AG04450 (cell line): ENCODE measurements at regions not wholly inside any gene's neighbourhood (a gene's known extent, or its start where the extent isn't known, plus 50 kb on each side); places are given as distances from the start of the nearest gene placed in this dataset.
A peak's percentile ranks its signal among the peaks of the same experiment; 100 is the strongest.

ENCODE experiments used
- CTCF ChIA-PET: fragments of 300-600, 350-600 bp; formaldehyde crosslinking; extraction: SDS; loops from one replicate; lab custom pipeline; 2022; ENCODE audit warnings: antibody characterized with exemption, inconsistent platforms; lab: Charles Lee
- POLR2A ChIA-PET: fragments of 350-600 bp; formaldehyde crosslinking; extraction: SDS; loops from one replicate; lab custom pipeline; 2021; ENCODE audit warnings: antibody characterized with exemption, inconsistent platforms; lab: Yijun Ruan, JAX
- DNase-seq: peaks from one replicate; pipeline ENCODE4 v3.0.0-alpha.2; 2011; ENCODE audit warnings: low read depth, low spot score
- H3K27ac ChIP-seq: one replicate; pipeline ENCODE4 v1.5.1; 2012; ENCODE audit warnings: low read depth, low read length, control low read depth
- H3K27me3 ChIP-seq: one replicate; pipeline ENCODE4 v1.6.0; 2012; ENCODE audit warnings: low read length; ENCODE audit not compliant: control insufficient read depth, insufficient read depth
- H3K4me3 ChIP-seq: 2 replicates; pipeline ENCODE4 v1.5.1; 2011; ENCODE audit warnings: mild to moderate bottlenecking, low read depth, low read length, control low read depth
- H3K9me3 ChIP-seq: 2 replicates; pipeline ENCODE4 v1.5.1; 2012; ENCODE audit warnings: low read length; ENCODE audit not compliant: control insufficient read depth, insufficient read depth
- CTCF ChIP-seq: IDR thresholded peaks from 2 replicates; pipeline ENCODE4 v1.5.1; 2011; ENCODE audit warnings: low read depth, low read length, control low read depth, inconsistent platforms

GRCh38 chr4:74543983-74544382, 99.0 kb downstream of the AREG start:
- Histone ChIP-seq H3K27ac (peak overlapping the region; percentile 80), H3K4me3 (no peak overlapping the region; the same call in 1 of the 2 replicates), H3K9me3 (no peaks in the 10 kb centered on the region), H3K27me3 (no peaks in the 10 kb centered on the region)
- TF ChIP-seq CTCF: no peak
- DNase-seq: peak; percentile 72
- CTCF ChIA-PET: interaction anchor here (1.0 to 1.5 kb wide), 4 partner anchors 11 to 173 kb away, joined by 4 to 9 read pairs (median 4); no protein-coding TSS in a partner anchor
- POLR2A ChIA-PET: no interaction called here

GRCh38 chr4:74544655-74545361, 99.9 kb downstream of the AREG start:
- H3K27ac ChIP-seq: no peak overlapping the region
- ChIA-PET CTCF (interaction anchor here (1.0 to 1.5 kb wide), 3 partner anchors 12 to 167 kb away, joined by 4 to 9 read pairs (median 5); no protein-coding TSS in a partner anchor), POLR2A (no interaction called here)
- no peak for DNase-seq
- no peaks in the 10 kb centered on the region for H3K9me3 ChIP-seq
- TF ChIP-seq CTCF: no peak
- no peaks in the 10 kb centered on the region for H3K27me3 ChIP-seq
- H3K4me3 ChIP-seq: no peak overlapping the region

- H3K27ac ChIP-seq: no peak overlapping the region
Observed at GRCh38 chr4:74545448-74545847, 100.5 kb downstream of the AREG start.

GRCh38 chr4:74546057-74546456, 101.1 kb downstream of the AREG start:
- Histone ChIP-seq H3K9me3 (no peaks in the 10 kb centered on the region), H3K27ac (no peak overlapping the region), H3K4me3 (no peak overlapping the region), H3K27me3 (no peaks in the 10 kb centered on the region)
- no peak for TF ChIP-seq CTCF
- POLR2A ChIA-PET: no interaction called here
- no peak for DNase-seq
- CTCF ChIA-PET: no interaction called here

More at GRCh38 chr4:74545448-74545847, 100.5 kb downstream of the AREG start:
- Histone ChIP-seq H3K27me3 (no peaks in the 10 kb centered on the region), H3K4me3 (no peak overlapping the region), H3K9me3 (no peaks in the 10 kb centered on the region)
- no peak for TF ChIP-seq CTCF
- POLR2A ChIA-PET: no interaction called here
- DNase-seq: no peak
- CTCF ChIA-PET: interaction anchor here (1.5 kb wide), 1 partner anchor 14 kb away, joined by 9 read pairs; no protein-coding TSS in a partner anchor

GRCh38 chr4:74547042-74547441, 102.1 kb downstream of the AREG start:
- ChIA-PET CTCF (interaction anchor here (0.6 kb wide), 1 partner anchor 30 kb away, joined by 3 read pairs; no protein-coding TSS in a partner anchor), POLR2A (no interaction called here)
- no peaks in the 10 kb centered on the region for H3K9me3 ChIP-seq
- no peak overlapping the region for H3K4me3 ChIP-seq
- H3K27me3 ChIP-seq: no peaks in the 10 kb centered on the region
- no peak for DNase-seq
- H3K27ac ChIP-seq: no peak overlapping the region
- no peak for TF ChIP-seq CTCF
